ENCODE measurements at regions not wholly inside any gene's neighbourhood (a gene's known extent, or its start where the extent isn't known, plus 50 kb on each side); places are given as distances from the start of the nearest gene placed in this dataset.

GRCh38 chr5:123874600-123875201 is 362.7 kb downstream of the CSNK1G3 start:
- DNase-seq, result no peak
- H3K4me1 ChIP-seq, result no peaks in the 10 kb centered on the region
- intact Hi-C loops (cut with DNase I), result no loop called here
- H3K27ac ChIP-seq, result no peak overlapping the region
- no peak overlapping the region for H3K4me3 ChIP-seq
- ATAC-seq, result peak in 1 of 2 donors; percentile 21
- H3K9me3 ChIP-seq, result no peaks in the 10 kb centered on the region
- no peaks in the 10 kb centered on the region for H3K36me3 ChIP-seq
- no peak for TF ChIP-seq CTCF (IDR thresholded peaks at IDR 0.05)
- H3K27me3 ChIP-seq (ENCODE audit: low read depth), result no peaks in the 10 kb centered on the region

- H3K4me1 ChIP-seq, result no peaks in the 10 kb centered on the region
- no peaks in the 10 kb centered on the region for H3K36me3 ChIP-seq
- H3K4me3 ChIP-seq, result no peak overlapping the region
- no peak for TF ChIP-seq CTCF (IDR thresholded peaks at IDR 0.05)
- intact Hi-C loops (cut with DNase I), result no loop called here
- DNase-seq (no peak), ATAC-seq (no peak)
- no peaks in the 10 kb centered on the region for H3K27me3 ChIP-seq (ENCODE audit: low read depth)
- no peak overlapping the region for H3K27ac ChIP-seq
- H3K9me3 ChIP-seq, result no peaks in the 10 kb centered on the region
Measured at GRCh38 chr5:123873846-123874245, 361.9 kb downstream of the CSNK1G3 start.

- no peak for TF ChIP-seq CTCF (IDR thresholded peaks at IDR 0.05)
- no peak overlapping the region for H3K4me3 ChIP-seq
- DNase-seq (no peak), ATAC-seq (no peak)
- H3K36me3 ChIP-seq, result no peaks in the 10 kb centered on the region
- no peaks in the 10 kb centered on the region for H3K9me3 ChIP-seq
- no peaks in the 10 kb centered on the region for H3K27me3 ChIP-seq (ENCODE audit: low read depth)
- no peak overlapping the region for H3K27ac ChIP-seq
- H3K4me1 ChIP-seq, result no peaks in the 10 kb centered on the region
- intact Hi-C loops (cut with DNase I), result no loop called here
Measured at GRCh38 chr5:123871373-123871772, 359.4 kb downstream of the CSNK1G3 start.

GRCh38 chr5:123868881-123869280 is 356.9 kb downstream of the CSNK1G3 start:
- no peaks in the 10 kb centered on the region for H3K36me3 ChIP-seq
- no peaks in the 10 kb centered on the region for H3K9me3 ChIP-seq
- H3K27me3 ChIP-seq (ENCODE audit: low read depth), result no peaks in the 10 kb centered on the region
- intact Hi-C loops (cut with DNase I), result no loop called here
- no peak for DNase-seq
- no peaks in the 10 kb centered on the region for H3K4me1 ChIP-seq
- no peak for ATAC-seq
- TF ChIP-seq CTCF (IDR thresholded peaks at IDR 0.05), result no peak
- no peak overlapping the region for H3K4me3 ChIP-seq
- H3K27ac ChIP-seq, result no peak overlapping the region

- no peak for DNase-seq
- no peaks in the 10 kb centered on the region for H3K36me3 ChIP-seq
- intact Hi-C loops (cut with DNase I), result no loop called here
- H3K9me3 ChIP-seq, result no peaks in the 10 kb centered on the region
- ATAC-seq, result no peak
- H3K4me1 ChIP-seq, result no peaks in the 10 kb centered on the region
- no peak overlapping the region for H3K4me3 ChIP-seq
- no peaks in the 10 kb centered on the region for H3K27me3 ChIP-seq (ENCODE audit: low read depth)
- no peak overlapping the region for H3K27ac ChIP-seq
- no peak for TF ChIP-seq CTCF (IDR thresholded peaks at IDR 0.05)
Measured at GRCh38 chr5:123868267-123868666, 356.3 kb downstream of the CSNK1G3 start.

GRCh38 chr5:123865641-123866040 is 353.7 kb downstream of the CSNK1G3 start:
- Histone ChIP-seq H3K4me1 (no peaks in the 10 kb centered on the region), H3K36me3 (no peaks in the 10 kb centered on the region), H3K27ac (no peak overlapping the region), H3K27me3 (ENCODE audit: low read depth) (no peaks in the 10 kb centered on the region), H3K9me3 (no peaks in the 10 kb centered on the region), H3K4me3 (no peak overlapping the region)
- no peak for TF ChIP-seq CTCF (IDR thresholded peaks at IDR 0.05)
- DNase-seq (no peak), ATAC-seq (no peak)
- intact Hi-C loops (cut with DNase I), result no loop called here
